ENCODE measurements at regions not wholly inside any gene's neighbourhood (a gene's known extent, or its start where the extent isn't known, plus 50 kb on each side); places are given as distances from the start of the nearest gene placed in this dataset.

DNA sequence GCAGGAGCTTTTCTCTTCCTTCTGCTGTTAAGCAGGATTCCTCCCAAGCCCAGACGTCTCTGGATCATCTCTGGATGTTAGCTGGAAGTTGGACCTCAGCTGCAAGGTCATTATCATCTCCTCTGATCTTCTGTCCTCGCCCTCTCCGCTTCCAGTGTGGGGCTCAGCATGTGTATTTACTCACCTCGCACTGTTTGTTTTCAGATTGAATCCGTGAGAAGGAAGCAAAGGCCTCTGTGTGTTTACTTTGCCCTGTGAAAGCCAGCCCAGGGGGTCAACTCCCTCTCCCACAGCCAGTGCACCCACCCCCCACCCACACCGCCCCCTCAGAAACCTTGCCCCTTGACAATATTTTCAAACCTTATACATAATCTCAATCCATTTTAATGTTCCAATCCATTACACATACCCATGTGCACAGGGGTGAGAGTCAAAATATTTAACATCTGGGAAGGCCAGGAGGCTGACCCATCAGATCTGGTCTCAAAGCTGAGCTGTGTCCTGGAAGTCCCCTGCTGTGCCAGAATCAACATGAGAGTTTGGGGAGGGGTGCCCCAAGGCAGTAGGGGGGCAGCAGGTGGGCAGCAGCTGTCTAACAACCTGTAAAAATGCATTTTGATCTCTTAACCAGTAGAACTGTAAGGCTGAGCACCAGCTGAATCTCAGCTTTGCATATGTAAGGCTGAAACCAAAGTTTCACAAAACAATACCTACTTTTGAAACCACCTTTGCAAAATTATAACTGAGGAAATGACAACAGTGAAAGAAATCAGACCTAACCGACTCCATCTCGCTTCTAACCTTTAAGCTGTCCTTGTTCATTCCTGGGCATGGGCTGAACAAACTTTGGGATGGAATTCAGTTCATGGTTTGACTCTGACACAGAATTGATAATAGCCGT is 157.9 kb downstream of the ZNF664 start (continued):
- TF ChIP-seq, protein P1, sequence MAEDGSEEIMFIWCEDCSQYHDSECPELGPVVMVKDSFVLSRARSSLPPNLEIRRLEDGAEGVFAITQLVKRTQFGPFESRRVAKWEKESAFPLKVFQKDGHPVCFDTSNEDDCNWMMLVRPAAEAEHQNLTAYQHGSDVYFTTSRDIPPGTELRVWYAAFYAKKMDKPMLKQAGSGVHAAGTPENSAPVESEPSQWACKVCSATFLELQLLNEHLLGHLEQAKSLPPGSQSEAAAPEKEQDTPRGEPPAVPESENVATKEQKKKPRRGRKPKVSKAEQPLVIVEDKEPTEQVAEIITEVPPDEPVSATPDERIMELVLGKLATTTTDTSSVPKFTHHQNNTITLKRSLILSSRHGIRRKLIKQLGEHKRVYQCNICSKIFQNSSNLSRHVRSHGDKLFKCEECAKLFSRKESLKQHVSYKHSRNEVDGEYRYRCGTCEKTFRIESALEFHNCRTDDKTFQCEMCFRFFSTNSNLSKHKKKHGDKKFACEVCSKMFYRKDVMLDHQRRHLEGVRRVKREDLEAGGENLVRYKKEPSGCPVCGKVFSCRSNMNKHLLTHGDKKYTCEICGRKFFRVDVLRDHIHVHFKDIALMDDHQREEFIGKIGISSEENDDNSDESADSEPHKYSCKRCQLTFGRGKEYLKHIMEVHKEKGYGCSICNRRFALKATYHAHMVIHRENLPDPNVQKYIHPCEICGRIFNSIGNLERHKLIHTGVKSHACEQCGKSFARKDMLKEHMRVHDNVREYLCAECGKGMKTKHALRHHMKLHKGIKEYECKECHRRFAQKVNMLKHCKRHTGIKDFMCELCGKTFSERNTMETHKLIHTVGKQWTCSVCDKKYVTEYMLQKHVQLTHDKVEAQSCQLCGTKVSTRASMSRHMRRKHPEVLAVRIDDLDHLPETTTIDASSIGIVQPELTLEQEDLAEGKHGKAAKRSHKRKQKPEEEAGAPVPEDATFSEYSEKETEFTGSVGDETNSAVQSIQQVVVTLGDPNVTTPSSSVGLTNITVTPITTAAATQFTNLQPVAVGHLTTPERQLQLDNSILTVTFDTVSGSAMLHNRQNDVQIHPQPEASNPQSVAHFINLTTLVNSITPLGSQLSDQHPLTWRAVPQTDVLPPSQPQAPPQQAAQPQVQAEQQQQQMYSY (CRISPR knock-in tag; IDR thresholded peaks at IDR 0.05): no peak
- no peak for TF ChIP-seq PTBP1 (IDR thresholded peaks at IDR 0.05; ENCODE audit: low read depth, low read length, poor library complexity, severe bottlenecking)
- TF ChIP-seq SOX6 (IDR thresholded peaks at IDR 0.05): no peak
- TF ChIP-seq SOX6 (CRISPR knock-in tag; IDR thresholded peaks at IDR 0.05): peak; percentile 94
- TF ChIP-seq, protein P2, sequence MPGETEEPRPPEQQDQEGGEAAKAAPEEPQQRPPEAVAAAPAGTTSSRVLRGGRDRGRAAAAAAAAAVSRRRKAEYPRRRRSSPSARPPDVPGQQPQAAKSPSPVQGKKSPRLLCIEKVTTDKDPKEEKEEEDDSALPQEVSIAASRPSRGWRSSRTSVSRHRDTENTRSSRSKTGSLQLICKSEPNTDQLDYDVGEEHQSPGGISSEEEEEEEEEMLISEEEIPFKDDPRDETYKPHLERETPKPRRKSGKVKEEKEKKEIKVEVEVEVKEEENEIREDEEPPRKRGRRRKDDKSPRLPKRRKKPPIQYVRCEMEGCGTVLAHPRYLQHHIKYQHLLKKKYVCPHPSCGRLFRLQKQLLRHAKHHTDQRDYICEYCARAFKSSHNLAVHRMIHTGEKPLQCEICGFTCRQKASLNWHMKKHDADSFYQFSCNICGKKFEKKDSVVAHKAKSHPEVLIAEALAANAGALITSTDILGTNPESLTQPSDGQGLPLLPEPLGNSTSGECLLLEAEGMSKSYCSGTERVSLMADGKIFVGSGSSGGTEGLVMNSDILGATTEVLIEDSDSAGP (CRISPR knock-in tag; IDR thresholded peaks at IDR 0.05; ENCODE audit: borderline replicate concordance): no peak
- TF ChIP-seq SP5 (CRISPR knock-in tag; IDR thresholded peaks at IDR 0.05; ENCODE audit: borderline replicate concordance, low read depth): peak; percentile 92
- TF ChIP-seq ZSCAN30 (CRISPR knock-in tag; IDR thresholded peaks at IDR 0.05): no peak
- peak; percentile 87; the same call in 1 of the 2 replicates for TF ChIP-seq SIX1 (CRISPR knock-in tag; IDR thresholded peaks at IDR 0.05; ENCODE audit: borderline replicate concordance)
- TF ChIP-seq, protein P3, sequence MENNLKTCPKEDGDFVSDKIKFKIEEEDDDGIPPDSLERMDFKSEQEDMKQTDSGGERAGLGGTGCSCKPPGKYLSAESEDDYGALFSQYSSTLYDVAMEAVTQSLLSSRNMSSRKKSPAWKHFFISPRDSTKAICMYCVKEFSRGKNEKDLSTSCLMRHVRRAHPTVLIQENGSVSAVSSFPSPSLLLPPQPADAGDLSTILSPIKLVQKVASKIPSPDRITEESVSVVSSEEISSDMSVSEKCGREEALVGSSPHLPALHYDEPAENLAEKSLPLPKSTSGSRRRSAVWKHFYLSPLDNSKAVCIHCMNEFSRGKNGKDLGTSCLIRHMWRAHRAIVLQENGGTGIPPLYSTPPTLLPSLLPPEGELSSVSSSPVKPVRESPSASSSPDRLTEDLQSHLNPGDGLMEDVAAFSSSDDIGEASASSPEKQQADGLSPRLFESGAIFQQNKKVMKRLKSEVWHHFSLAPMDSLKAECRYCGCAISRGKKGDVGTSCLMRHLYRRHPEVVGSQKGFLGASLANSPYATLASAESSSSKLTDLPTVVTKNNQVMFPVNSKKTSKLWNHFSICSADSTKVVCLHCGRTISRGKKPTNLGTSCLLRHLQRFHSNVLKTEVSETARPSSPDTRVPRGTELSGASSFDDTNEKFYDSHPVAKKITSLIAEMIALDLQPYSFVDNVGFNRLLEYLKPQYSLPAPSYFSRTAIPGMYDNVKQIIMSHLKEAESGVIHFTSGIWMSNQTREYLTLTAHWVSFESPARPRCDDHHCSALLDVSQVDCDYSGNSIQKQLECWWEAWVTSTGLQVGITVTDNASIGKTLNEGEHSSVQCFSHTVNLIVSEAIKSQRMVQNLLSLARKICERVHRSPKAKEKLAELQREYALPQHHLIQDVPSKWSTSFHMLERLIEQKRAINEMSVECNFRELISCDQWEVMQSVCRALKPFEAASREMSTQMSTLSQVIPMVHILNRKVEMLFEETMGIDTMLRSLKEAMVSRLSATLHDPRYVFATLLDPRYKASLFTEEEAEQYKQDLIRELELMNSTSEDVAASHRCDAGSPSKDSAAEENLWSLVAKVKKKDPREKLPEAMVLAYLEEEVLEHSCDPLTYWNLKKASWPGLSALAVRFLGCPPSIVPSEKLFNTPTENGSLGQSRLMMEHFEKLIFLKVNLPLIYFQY (CRISPR knock-in tag; IDR thresholded peaks at IDR 0.05; ENCODE audit: borderline replicate concordance): 0 out of 2 replicates have a peak, but pooled peaks have one; percentile 58
- TF ChIP-seq KLF6 (CRISPR knock-in tag; IDR thresholded peaks at IDR 0.05): no peak
- peak; percentile 70 for TF ChIP-seq SIX4 (CRISPR knock-in tag; IDR thresholded peaks at IDR 0.05)
- no peak for TF ChIP-seq ZNF251 (CRISPR knock-in tag; IDR thresholded peaks at IDR 0.05)
- peak; percentile 79; the same call in 1 of the 2 replicates for TF ChIP-seq AKAP8 (CRISPR knock-in tag; IDR thresholded peaks at IDR 0.05)
- no peak for TF ChIP-seq DR1 (CRISPR knock-in tag; IDR thresholded peaks at IDR 0.05)
- no peak for TF ChIP-seq SATB2 (CRISPR knock-in tag; IDR thresholded peaks at IDR 0.05)
- TF ChIP-seq NFATC3 (CRISPR knock-in tag; IDR thresholded peaks at IDR 0.05): no peak
- no peak for TF ChIP-seq ZNF253 (CRISPR knock-in tag; IDR thresholded peaks at IDR 0.05; ENCODE audit: borderline replicate concordance)
- TF ChIP-seq FOXK1 (CRISPR knock-in tag; IDR thresholded peaks at IDR 0.05; ENCODE audit: borderline replicate concordance, low read depth): peak; percentile 96; the same call in 1 of the 2 replicates
- peak; percentile 97 for TF ChIP-seq PITX1 (CRISPR knock-in tag; IDR thresholded peaks at IDR 0.05)
- TF ChIP-seq, protein P4, sequence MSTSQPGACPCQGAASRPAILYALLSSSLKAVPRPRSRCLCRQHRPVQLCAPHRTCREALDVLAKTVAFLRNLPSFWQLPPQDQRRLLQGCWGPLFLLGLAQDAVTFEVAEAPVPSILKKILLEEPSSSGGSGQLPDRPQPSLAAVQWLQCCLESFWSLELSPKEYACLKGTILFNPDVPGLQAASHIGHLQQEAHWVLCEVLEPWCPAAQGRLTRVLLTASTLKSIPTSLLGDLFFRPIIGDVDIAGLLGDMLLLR (CRISPR knock-in tag; IDR thresholded peaks at IDR 0.05): 0 out of 2 replicates have a peak, but pooled peaks have one; percentile 17
